GM12874 (cell line): ENCODE measurements at regions not wholly inside any gene's neighbourhood (a gene's known extent, or its start where the extent isn't known, plus 50 kb on each side); places are given as distances from the start of the nearest gene placed in this dataset.

ENCODE experiments used
- TF ChIP-seq, protein P1 (sequence below): IDR thresholded peaks from 2 replicates; pipeline ENCODE4 v1.5.1; 2011; ENCODE audit warnings: low read depth, mild to moderate bottlenecking, control low read depth, low read length, moderate library complexity; ENCODE audit not compliant: insufficient read depth

DNA sequence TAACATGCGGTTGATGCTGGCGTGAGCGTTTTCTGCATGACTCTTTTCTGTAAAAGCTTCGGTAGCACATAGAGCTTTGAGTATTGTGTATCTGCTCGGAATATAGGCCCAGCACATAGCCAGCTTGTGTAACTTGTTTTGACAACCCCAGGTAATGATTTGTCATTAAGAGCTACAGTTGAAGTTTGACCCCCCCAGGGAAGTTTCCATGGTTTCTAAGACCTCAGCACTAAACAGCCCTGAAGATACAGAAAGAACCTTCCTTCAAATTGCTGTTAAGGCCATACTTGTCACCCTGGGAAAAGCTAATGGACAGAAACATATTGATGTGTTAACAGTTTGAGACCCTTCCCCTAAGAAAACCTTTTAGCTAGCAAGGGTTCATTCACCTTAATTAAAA lies 380.7 kb downstream of the PRDM2 start:
- TF ChIP-seq, protein P1, sequence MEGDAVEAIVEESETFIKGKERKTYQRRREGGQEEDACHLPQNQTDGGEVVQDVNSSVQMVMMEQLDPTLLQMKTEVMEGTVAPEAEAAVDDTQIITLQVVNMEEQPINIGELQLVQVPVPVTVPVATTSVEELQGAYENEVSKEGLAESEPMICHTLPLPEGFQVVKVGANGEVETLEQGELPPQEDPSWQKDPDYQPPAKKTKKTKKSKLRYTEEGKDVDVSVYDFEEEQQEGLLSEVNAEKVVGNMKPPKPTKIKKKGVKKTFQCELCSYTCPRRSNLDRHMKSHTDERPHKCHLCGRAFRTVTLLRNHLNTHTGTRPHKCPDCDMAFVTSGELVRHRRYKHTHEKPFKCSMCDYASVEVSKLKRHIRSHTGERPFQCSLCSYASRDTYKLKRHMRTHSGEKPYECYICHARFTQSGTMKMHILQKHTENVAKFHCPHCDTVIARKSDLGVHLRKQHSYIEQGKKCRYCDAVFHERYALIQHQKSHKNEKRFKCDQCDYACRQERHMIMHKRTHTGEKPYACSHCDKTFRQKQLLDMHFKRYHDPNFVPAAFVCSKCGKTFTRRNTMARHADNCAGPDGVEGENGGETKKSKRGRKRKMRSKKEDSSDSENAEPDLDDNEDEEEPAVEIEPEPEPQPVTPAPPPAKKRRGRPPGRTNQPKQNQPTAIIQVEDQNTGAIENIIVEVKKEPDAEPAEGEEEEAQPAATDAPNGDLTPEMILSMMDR, result no peak

DNA sequence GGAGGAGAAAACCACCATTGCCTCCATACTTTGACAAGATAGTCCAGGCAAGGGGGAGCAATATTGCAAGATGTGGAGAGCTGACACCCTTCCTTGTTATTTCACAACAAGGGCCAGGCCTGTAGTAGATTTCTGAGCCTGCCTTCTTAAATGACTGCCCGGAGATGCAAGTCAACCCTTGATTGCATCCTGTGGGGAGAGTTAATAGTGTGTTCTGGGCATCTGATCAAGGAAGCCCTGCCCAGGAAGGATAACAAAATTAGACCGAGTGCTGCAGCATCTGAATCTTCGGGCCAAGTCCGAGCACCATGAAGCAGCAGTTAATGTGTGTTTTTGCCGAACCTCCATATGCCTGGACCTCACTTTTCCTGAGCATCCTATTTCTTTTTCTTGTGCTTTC lies 382.3 kb downstream of the PRDM2 start:
- TF ChIP-seq, protein P1, result no peak

DNA sequence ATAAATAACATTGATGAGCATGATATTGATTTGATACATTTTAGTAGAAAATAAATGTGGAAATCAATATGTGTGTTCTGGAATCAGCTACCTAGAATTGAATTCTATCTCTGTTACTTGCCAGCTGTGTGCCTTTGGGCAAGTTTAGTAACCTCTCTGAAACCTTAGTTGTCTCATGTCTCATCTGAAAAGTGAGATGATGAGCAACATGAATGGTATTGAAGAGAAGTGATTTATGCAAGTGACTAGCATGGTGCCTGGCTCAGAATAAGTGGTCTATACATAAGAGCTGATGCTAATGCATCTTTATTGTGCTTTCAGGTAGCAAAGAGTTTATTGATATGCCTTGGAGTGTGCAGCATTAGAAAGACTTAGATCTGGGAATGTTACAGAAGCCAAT lies 383.3 kb downstream of the PRDM2 start:
- TF ChIP-seq, protein P1, result no peak

DNA sequence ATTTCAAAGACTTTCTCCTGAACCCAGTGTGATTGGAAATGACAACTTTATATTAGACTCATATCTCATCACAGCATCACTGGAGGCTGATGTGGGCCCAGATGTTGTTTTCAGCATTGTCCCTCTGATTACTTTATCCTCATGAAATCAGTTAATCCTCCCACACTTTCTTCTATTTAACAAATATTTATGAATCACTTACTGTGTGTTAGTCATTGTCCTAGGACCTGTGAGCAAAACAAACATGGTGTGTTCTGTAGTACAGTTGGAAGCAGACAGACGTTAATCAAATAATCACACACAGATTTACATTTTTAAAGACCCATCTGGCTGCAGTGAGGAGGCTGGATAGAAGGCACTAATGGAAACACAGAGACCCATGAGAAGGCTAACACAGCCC lies 383.7 kb downstream of the PRDM2 start:
- TF ChIP-seq, protein P1, result no peak

DNA sequence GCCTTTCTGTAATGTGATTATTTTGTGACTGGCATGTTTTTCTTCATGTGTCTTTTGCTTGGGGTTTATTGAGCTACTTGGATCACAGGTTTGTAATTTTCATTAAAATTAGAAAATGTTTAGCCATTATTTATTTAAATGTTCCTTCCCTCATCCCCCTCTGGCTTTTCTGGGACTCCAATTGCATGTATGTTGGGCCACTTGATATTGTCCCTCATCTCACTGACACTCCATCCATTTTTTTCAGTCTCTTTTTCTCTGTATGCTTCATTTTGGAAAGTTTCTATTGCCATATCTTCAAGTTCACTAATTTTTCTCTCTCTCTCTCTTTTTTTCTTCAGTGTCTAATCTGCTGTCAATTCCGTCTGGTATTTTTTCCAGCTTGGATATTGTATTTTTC lies 390.1 kb downstream of the PRDM2 start:
- TF ChIP-seq, protein P1, result no peak

DNA sequence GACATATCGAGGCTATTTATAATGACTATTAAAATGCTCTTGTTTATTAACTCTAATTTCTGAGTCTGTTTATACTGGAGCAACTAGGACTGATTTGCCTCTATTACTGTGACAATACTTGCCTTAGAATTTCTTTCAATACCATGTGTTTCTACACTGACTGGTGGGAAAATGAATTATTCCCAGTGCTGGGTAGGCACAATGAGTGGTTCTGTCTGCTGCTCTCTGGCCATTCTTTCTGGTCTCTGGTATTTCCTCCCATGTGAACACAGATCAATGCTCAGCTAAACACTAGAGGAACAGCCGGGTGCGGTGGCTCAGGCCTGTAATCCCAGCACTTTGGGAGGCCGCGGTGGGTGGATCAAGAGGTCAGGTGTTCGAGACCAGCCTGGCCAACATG lies 390.5 kb downstream of the PRDM2 start:
- TF ChIP-seq, protein P1, result no peak

DNA sequence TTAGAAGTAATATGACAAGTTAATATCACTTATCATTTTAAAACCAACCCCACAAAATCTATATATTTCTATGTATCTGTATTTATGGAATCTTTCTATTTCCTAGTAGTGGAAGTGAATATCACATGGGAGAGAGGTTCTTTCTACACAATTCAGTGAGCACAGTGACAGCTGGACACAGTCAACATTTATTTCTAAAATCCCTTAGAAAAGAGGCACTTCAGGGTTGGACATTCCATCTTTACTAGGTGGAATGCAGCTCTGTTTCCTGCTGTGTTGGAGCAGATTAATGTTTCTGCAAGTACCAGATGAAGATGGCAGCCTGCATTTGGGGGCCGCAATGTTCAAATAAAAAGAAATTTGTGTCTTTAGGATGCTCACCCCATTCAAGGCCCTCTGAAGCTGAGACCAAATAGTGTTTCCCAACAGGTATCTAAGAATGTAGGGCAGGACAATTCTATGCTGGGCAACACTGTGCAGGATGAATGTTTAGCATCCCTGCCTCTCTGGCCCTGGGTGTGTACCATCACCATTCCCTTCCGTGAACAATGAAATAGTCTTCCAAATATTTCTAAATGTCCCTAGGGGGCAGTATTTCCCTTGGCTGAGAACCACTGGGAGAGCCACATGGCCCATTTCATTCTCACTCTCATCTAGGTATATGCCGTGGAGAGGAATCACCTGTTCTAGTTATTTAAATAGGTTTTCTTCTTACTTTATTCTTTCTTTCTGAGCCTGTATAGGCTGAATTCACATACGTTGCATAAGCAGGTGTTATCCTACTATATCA lies 394.8 kb downstream of the PRDM2 start:
- TF ChIP-seq, protein P1, result peak; percentile 36; the same call in 1 of the 2 replicates
